GM12878 (cell line): ENCODE measurements at regions not wholly inside any gene's neighbourhood (a gene's known extent, or its start where the extent isn't known, plus 50 kb on each side); places are given as distances from the start of the nearest gene placed in this dataset.

Experiments used
- ASH2L ChIP-seq: fragments of 300-600, 200-600 bp; sonication (generic); IDR thresholded peaks from 2 replicates; pipeline ENCODE4 v1.6.1; 2017; ENCODE audit warnings: low read depth, mild to moderate bottlenecking, borderline replicate concordance
- CHD2 ChIP-seq: IDR thresholded peaks from 2 replicates; pipeline ENCODE4 v1.6.1; 2011; ENCODE audit warnings: low read depth, low read length, improper control_type of control experiment, borderline replicate concordance
- CHD4 ChIP-seq: fragments of 200-600 bp; sonication (generic); IDR thresholded peaks from 2 replicates; pipeline ENCODE4 v1.6.1; 2016; ENCODE audit warnings: mild to moderate bottlenecking
- CUX1 ChIP-seq: IDR thresholded peaks from 2 replicates; pipeline ENCODE4 v1.6.1; 2012; ENCODE audit warnings: improper control_type of control experiment, low read depth, low read length; ENCODE audit not compliant: insufficient replicate concordance
- FOS ChIP-seq: IDR thresholded peaks from 3 replicates; pipeline ENCODE4 v1.6.1; 2011; ENCODE audit warnings: borderline replicate concordance; ENCODE audit not compliant: insufficient read length; ENCODE audit errors: extremely low read depth
- NFIC ChIP-seq: IDR thresholded peaks from 2 replicates; pipeline ENCODE4 v1.6.1; 2012; ENCODE audit warnings: low read depth, mild to moderate bottlenecking, inconsistent platforms, low read length, moderate library complexity
- POLR2AphosphoS2 ChIP-seq: IDR thresholded peaks from 2 replicates; pipeline ENCODE4 v1.6.1; 2011; ENCODE audit warnings: low read depth, mild to moderate bottlenecking, low read length, improper control_type of control experiment, moderate library complexity
- SMAD5 ChIP-seq: IDR thresholded peaks from 2 replicates; pipeline ENCODE4 v1.6.1; 2016; ENCODE audit warnings: antibody characterized with exemption, low read depth
- SMARCA5 ChIP-seq: fragments of 450-650 bp; IDR thresholded peaks from 2 replicates; pipeline ENCODE4 v1.6.1; 2017; ENCODE audit warnings: mild to moderate bottlenecking
- ZBTB33 ChIP-seq: fragments of 450-650 bp; IDR thresholded peaks from 2 replicates; pipeline ENCODE4 v1.6.1; 2017; ENCODE audit warnings: mild to moderate bottlenecking

GRCh38 chr2:225739328-225739727, 339.8 kb downstream of the NYAP2 start (continued):
- TF ChIP-seq ASH2L: no peak
- TF ChIP-seq NFIC: no peak
- TF ChIP-seq CHD4: no peak
- TF ChIP-seq ZBTB33: no peak
- TF ChIP-seq SMARCA5: no peak
- TF ChIP-seq CUX1: no peak
- TF ChIP-seq FOS: no peak
- TF ChIP-seq SMAD5: no peak
- TF ChIP-seq CHD2: no peak
- no peak for TF ChIP-seq POLR2AphosphoS2
- TF ChIP-seq, all 136 proteins: peak for 0
